HepG2 (cell line): ENCODE measurements at regions not wholly inside any gene's neighbourhood (a gene's known extent, or its start where the extent isn't known, plus 50 kb on each side); places are given as distances from the start of the nearest gene placed in this dataset.
"Not testable (repeated sequence)": the region's sequence is repeated elsewhere in the genome, so short reads cannot be mapped to it uniquely, and the experiment has no call there.

Source experiments
- ATAC-seq: fragments of 200-7000 bp; cut with Tn5 transposase; 3 replicates; pipeline ENCODE4 v1.9.1; 2020; ENCODE audit warnings: mild to moderate bottlenecking, moderate library complexity
- BruUV-seq: library from RNA; stranded (reverse); fragments of 400-500 nt; replicated peaks from 2 replicates; lab custom pipeline; 2021; lab: Mats Ljungman, UMichigan
- CTCF ChIA-PET: fragments of 300-600 bp; formaldehyde crosslinking; extraction: SDS; loops from one replicate; lab custom pipeline; 2021; ENCODE audit warnings: low total read pairs, inconsistent platforms, low intra/inter-chr PET ratio; lab: Yijun Ruan, JAX
- POLR2A ChIA-PET: fragments of 350-600 bp; sonication (Branson Sonifier 250); formaldehyde crosslinking; loops from one replicate; lab custom pipeline; 2020; ENCODE audit warnings: antibody characterized with exemption, inconsistent platforms; lab: Yijun Ruan, JAX
- DNase-seq: peaks from one replicate; pipeline ENCODE4 v3.0.0-alpha.2; 2015; ENCODE audit warnings: low spot score
- FAIRE-seq: peaks from 3 replicates; lab custom pipeline; 2011; peaks lifted over from hg19 to GRCh38; lab: Jason Lieb, UNC
- H2AFZ ChIP-seq: one replicate; pipeline ENCODE4 v1.6.1; 2011; ENCODE audit warnings: low read length, inconsistent platforms
- H3K27ac ChIP-seq: fragments of 300-600 bp; 3 replicates; pipeline ENCODE4 v1.8.0; 2011; ENCODE audit warnings: mixed run types, mild to moderate bottlenecking, mixed read lengths, low read length, inconsistent platforms; ENCODE audit not compliant: insufficient read depth; ENCODE audit errors: extremely low read length
- H3K27me3 ChIP-seq, 2 experiments: fragments of 200-600 bp in 1 of 2; 2 replicates in 1 of 2; 3 replicates in 1 of 2; pipeline versions ENCODE4 v1.6.0 to v1.8.0; 2011; ENCODE audit warnings: low read length in 2 of 2, mild to moderate bottlenecking in 2 of 2, moderate library complexity in 2 of 2, inconsistent platforms in 1 of 2; ENCODE audit not compliant: insufficient read depth in 2 of 2, control insufficient read depth in 1 of 2
- H3K36me3 ChIP-seq, 2 experiments: fragments of 200-600 bp in 1 of 2; replicated peaks in 1 of 2; 2 replicates in 1 of 2; 3 replicates in 1 of 2; pipeline versions ENCODE4 v1.5.1 to v1.8.0; 2011; ENCODE audit warnings: low read length in 2 of 2, inconsistent platforms in 1 of 2; ENCODE audit not compliant: insufficient read depth in 2 of 2, control insufficient read depth in 1 of 2
- H3K4me1 ChIP-seq: 2 replicates; pipeline ENCODE4 v1.5.1; 2012; ENCODE audit warnings: low read length, inconsistent platforms; ENCODE audit not compliant: insufficient read depth
- H3K4me2 ChIP-seq: 2 replicates; pipeline ENCODE4 v1.6.0; 2011; ENCODE audit warnings: low read depth, low read length, inconsistent platforms
- H3K4me3 ChIP-seq, 3 experiments: fragments of 200-600 bp in 1 of 3; sonication (generic), shearing (Covaris generic) in 1 of 3; replicated peaks in 1 of 3; 2 replicates each; pipeline ENCODE4 v1.5.1; 2011 to 2016; ENCODE audit warnings: low read length in 3 of 3, inconsistent platforms in 2 of 3, low read depth in 2 of 3, mild to moderate bottlenecking in 2 of 3, control low read depth in 1 of 3, mixed read lengths in 1 of 3; ENCODE audit not compliant: insufficient read depth in 1 of 3
- H3K79me2 ChIP-seq: one replicate; pipeline ENCODE4 v1.6.1; 2011; ENCODE audit warnings: low read length, inconsistent platforms; ENCODE audit not compliant: insufficient read depth
- H3K9ac ChIP-seq: 2 replicates; pipeline ENCODE4 v1.6.0; 2011; ENCODE audit warnings: mild to moderate bottlenecking, low read depth, low read length, inconsistent platforms; ENCODE audit not compliant: insufficient read depth
- H3K9me3 ChIP-seq: 2 replicates; pipeline ENCODE4 v1.5.1; 2012; ENCODE audit warnings: mild to moderate bottlenecking, low read length
- H4K20me1 ChIP-seq: 2 replicates; pipeline ENCODE4 v1.6.0; 2011; ENCODE audit warnings: inconsistent platforms, mild to moderate bottlenecking, low read length, moderate library complexity; ENCODE audit not compliant: insufficient read depth
- HHEX ChIP-seq: IDR thresholded peaks from 2 replicates; pipeline ENCODE4 v1.6.1; 2016; ENCODE audit warnings: control low read depth
- MAFF ChIP-seq: IDR thresholded peaks from 2 replicates; pipeline ENCODE4 v1.6.1; 2011; ENCODE audit warnings: low read depth, low read length, improper control_type of control experiment
- NFE2L1 ChIP-seq: sonication (generic); formaldehyde crosslinking; IDR thresholded peaks from 2 replicates; pipeline ENCODE4 v1.4.0; 2020; ENCODE audit warnings: missing genetic modification reagents, mild to moderate bottlenecking, borderline replicate concordance
- NR2C2 ChIP-seq: sonication (generic); formaldehyde crosslinking; IDR thresholded peaks from 2 replicates; pipeline ENCODE4 v1.4.0; 2020; ENCODE audit warnings: missing genetic modification reagents, mild to moderate bottlenecking, moderate library complexity, borderline replicate concordance
- PCBP2 ChIP-seq: fragments of 200-400 bp; formaldehyde crosslinking; optimal IDR thresholded peaks from 2 replicates; pipeline ENCODE3; 2018; ENCODE audit warnings: low read length, low read depth; ENCODE audit not compliant: poor library complexity, severe bottlenecking
- PRMT3 ChIP-seq: sonication (generic); formaldehyde crosslinking; IDR thresholded peaks from 2 replicates; pipeline ENCODE4 v1.8.1; 2022; ENCODE audit warnings: low read depth, mild to moderate bottlenecking, moderate library complexity, missing genetic modification reagents, borderline replicate concordance
- ZBTB10 ChIP-seq: sonication (generic); formaldehyde crosslinking; IDR thresholded peaks from 2 replicates; pipeline ENCODE4 v1.4.0; 2020; ENCODE audit warnings: missing genetic modification reagents, borderline replicate concordance
- ZIK1 ChIP-seq: sonication (generic); formaldehyde crosslinking; IDR thresholded peaks from 2 replicates; pipeline ENCODE4 v1.5.0; 2020; ENCODE audit warnings: mild to moderate bottlenecking, low read depth, missing genetic modification reagents, borderline replicate concordance
- ZNF143 ChIP-seq: sonication (generic); formaldehyde crosslinking; IDR thresholded peaks from 2 replicates; pipeline ENCODE4 v1.4.0; 2020; ENCODE audit warnings: missing genetic modification reagents
- ZNF276 ChIP-seq: sonication (generic); formaldehyde crosslinking; IDR thresholded peaks from 2 replicates; pipeline ENCODE4 v1.4.0; 2020; ENCODE audit warnings: mild to moderate bottlenecking, low read depth, missing genetic modification reagents
- ZNF317 ChIP-seq: sonication (generic); formaldehyde crosslinking; IDR thresholded peaks from 2 replicates; pipeline ENCODE4 v1.5.0; 2020; ENCODE audit warnings: mild to moderate bottlenecking, missing genetic modification reagents
- ZNF567 ChIP-seq: sonication (generic); formaldehyde crosslinking; IDR thresholded peaks from 2 replicates; pipeline ENCODE4 v1.8.1; 2023; ENCODE audit warnings: mild to moderate bottlenecking, missing genetic modification reagents, borderline replicate concordance
- ZNF83 ChIP-seq: sonication (generic); formaldehyde crosslinking; IDR thresholded peaks from 2 replicates; pipeline ENCODE4 v1.4.0; 2020; ENCODE audit warnings: missing genetic modification reagents, mild to moderate bottlenecking, borderline replicate concordance
- WGBS: methylation state at CpG from one replicate; pipeline ENCODE4 v1.1.6; 2017; ENCODE audit warnings: low lambda C conversion rate; 5-methylcytosine and 5-hydroxymethylcytosine counted together
- in situ Hi-C: cut with HindIII; loops from 2 replicates; pipeline ENCODE4 v1.10.0; 2017; ENCODE audit warnings: low pct_unique_long_range_greater_than_20kb; ENCODE audit not compliant: extremely low pct_ligation_motif_present
- intact Hi-C: fragments of 100-400 bp; cut with micrococcal nuclease; formaldehyde crosslinking; loops from one replicate; pipeline ENCODE4 v1.10.0; 2022; ENCODE audit not compliant: unreplicated experiment
- TF ChIP-seq, protein P1 (sequence below): sonication (generic); formaldehyde crosslinking; IDR thresholded peaks from 2 replicates; pipeline ENCODE4 v1.5.1; 2020; ENCODE audit warnings: missing genetic modification reagents, mild to moderate bottlenecking, borderline replicate concordance

GRCh38 chr3:70612920-70613319 lies 300.5 kb upstream of the MDFIC2 start:
- H3K27me3 ChIP-seq = no peaks in the 10 kb centered on the region
- H3K9me3 ChIP-seq = no peaks in the 10 kb centered on the region
- TF ChIP-seq HHEX (CRISPR knock-in tag) (no peak), MAFF (no peak), ZIK1 (CRISPR knock-in tag) (no peak), NFE2L1 (CRISPR knock-in tag) (no peak), ZNF567 (CRISPR knock-in tag) (no peak), ZBTB10 (no peak), NR2C2 (CRISPR knock-in tag) (no peak), PRMT3 (CRISPR knock-in tag) (no peak), ZNF143 (CRISPR knock-in tag) (no peak), PCBP2 (no peak), ZNF276 (CRISPR knock-in tag) (no peak), ZNF83 (no peak), ZNF317 (CRISPR knock-in tag) (no peak)
- TF ChIP-seq, protein P1, sequence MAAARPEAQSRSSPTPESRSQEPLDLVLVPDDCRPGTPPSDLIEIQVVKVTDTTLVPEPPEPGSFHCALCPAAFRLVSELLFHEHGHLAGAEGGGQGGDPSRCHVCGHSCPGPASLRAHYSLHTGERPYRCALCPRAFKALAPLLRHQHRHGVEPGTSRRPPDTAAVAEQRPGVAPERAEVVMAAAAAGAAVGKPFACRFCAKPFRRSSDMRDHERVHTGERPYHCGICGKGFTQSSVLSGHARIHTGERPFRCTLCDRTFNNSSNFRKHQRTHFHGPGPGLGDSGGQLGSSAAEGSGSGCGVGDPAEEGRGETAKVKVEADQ = no peak
- FAIRE-seq = no peak
- intact Hi-C loops (no loop called here), in situ Hi-C loops (no loop called here)
- no peak for ATAC-seq
- no peak overlapping the region for H3K27ac ChIP-seq
- no peaks in the 10 kb centered on the region for H3K4me1 ChIP-seq
- no peak overlapping the region for H3K9ac ChIP-seq
- BruUV-seq = no TSS peak
- H3K79me2 ChIP-seq = no peaks in the 10 kb centered on the region
- no peak overlapping the region for H2AFZ ChIP-seq
- H4K20me1 ChIP-seq = no peaks in the 10 kb centered on the region
- ChIA-PET CTCF (no interaction called here), POLR2A (no interaction called here)
- H3K36me3 ChIP-seq = no peaks in the 10 kb centered on the region
- no peak overlapping the region for H3K4me3 ChIP-seq
- H3K4me2 ChIP-seq = no peak overlapping the region
- no peak for DNase-seq
- 30% methylated on average over 11 of the region's 11 CpGs for WGBS

DNA sequence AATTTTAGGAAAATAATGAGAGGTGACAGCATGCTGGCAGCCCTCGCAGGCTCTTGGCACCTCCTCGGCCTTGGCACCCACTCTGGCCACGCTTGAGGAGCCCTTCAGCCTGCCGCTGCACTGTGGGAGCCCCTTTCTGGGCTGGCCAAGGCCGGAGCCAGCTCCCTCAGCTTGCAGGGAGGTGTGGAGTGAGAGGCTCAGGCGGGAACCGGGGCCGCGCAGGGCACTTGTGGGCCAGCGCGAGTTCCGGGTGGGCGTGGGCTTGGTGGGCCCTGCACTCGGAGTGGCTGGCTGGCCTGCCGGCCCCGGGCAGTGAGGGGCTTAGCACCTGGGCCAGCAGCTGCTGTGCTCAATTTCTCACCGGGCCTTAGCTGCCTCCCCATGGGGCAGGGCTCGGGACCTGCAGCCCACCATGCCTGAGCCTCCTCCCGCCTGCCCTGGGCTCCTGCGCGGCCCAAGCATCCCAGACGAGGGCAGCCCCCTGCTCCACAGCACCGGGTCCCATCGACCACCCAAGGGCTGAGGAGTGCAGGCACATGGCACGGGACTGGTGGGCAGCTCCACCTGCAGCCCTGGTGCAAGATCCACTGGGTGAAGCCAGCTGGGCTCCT lies 299.3 kb upstream of the MDFIC2 start:
- H2AFZ ChIP-seq, DNase-seq, H3K4me2 ChIP-seq, H3K4me3 ChIP-seq, H3K4me1 ChIP-seq, in situ Hi-C loops, H3K27ac ChIP-seq, BruUV-seq, H3K9me3 ChIP-seq, H3K9ac ChIP-seq, intact Hi-C loops, FAIRE-seq, H4K20me1 ChIP-seq, H3K27me3 ChIP-seq, H3K36me3 ChIP-seq, CTCF ChIA-PET, H3K79me2 ChIP-seq, POLR2A ChIA-PET, ATAC-seq: not testable (repeated sequence)
- 68% methylated on average over 13 of the region's 25 CpGs for WGBS
